Activated CD4-positive, alpha-beta T cell treated with anti-CD3 and anti-CD28 coated beads, Interleukin-10, Interleukin-2, amounts not matched to agents 100 ng/mL and 50 ng/mL, durations not matched to agents 16 hours and 8 hours (primary cell): ENCODE measurements at regions not wholly inside any gene's neighbourhood (a gene's known extent, or its start where the extent isn't known, plus 50 kb on each side); places are given as distances from the start of the nearest gene placed in this dataset.
A peak's percentile ranks its signal among the peaks of the same experiment; 100 is the strongest.
"Not testable (repeated sequence)": the region's sequence is repeated elsewhere in the genome, so short reads cannot be mapped to it uniquely, and the experiment has no call there.

Source experiments
- DNase-seq: peaks from one replicate; pipeline ENCODE4 v3.0.0-alpha.2; 2020

DNA sequence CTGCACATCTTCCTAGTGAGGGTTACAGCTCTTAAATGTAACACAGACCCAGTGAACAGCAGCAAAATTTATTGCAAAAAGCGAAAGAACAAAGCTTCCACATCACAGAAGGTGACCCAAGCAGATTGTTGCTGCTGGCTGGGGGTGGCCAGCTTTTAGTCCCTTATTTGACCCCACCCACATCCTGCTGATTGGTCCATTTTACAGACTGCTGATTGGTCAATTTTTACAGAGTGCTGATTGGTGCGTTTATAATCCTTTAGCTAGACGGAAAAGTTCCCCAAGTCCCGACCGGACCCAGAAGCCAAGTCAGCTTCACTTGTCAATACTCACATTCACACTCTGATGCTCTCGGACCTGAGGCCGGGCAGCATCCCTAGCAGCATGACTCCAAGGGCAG is 154.5 kb upstream of the ATP10A start:
- no peak for DNase-seq

DNA sequence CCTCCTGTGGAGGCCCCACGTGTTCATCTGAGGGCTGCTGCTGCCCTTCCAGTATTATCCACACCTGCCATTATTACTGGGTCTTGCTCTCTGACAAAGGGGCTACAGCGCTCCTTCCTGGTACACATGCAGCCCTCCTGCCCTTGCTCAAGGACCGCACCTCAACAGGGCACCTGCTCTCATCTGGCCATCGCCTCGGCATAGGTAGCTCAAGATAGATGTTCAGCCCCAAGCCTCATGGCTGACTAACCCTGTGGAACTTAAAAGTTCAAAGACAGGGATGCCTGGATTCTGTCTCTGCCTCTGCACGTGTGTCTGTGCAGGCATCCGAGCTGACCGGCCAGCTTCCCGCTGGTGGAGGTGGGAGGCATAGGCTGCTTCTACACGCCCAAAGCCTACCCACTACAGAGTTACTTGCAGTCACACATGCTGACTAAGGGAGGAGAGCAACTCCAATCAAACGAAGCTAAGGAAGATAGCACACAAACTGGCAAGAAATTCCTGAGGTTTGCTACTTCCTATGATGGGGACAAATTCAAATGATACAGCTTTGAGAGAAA is 152.5 kb upstream of the ATP10A start:
- no peak for DNase-seq

DNA sequence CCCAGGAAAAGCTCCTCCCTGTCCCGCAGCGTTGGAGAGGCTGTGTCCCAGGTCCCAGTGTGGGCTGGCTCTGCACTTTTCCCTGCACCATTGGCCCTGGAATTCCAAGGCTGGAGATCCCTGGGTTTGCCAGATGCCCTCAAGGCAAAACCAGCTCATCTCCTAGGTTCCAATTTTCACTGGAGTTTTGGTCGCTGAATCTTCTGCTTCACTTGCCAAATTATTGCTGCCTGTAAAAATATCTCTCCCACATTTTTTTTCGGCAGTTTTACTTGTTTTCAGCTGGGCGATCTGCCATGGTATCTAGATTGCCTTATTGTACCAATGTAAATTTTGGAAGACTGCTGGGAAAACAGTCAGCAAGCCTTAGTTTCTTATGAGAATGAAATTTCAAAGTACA is 150.9 kb upstream of the ATP10A start:
- no peak for DNase-seq

GRCh38 chr15:26011916-26012315 is 148.8 kb upstream of the ATP10A start:
- DNase-seq = no peak

GRCh38 chr15:26007151-26007550 is 144.0 kb upstream of the ATP10A start:
- DNase-seq = no peak

DNA sequence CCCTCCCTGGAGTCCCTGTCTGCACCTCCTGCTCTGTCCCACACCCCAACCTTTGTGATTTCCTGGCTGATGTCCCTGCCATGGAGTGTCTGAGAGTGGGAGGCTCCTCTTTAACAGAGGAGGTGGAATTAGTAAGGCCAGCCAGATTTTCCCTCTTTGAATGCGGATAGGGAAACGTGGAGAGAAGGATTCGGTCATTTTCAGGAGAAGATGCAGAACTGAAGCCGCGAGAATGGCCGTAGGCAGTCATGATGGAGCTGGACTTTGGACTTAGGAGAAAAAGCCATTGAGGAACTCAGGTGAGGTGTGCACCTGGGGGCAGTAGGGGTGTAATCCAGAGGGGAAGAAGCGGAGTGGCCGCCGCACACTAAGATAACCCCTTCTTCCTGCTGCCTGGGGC is 138.1 kb upstream of the ATP10A start:
- DNase-seq = no peak

- DNase-seq = no peak
These were observed 130.4 kb upstream of the ATP10A start for GRCh38 chr15:25993506-25993905.

GRCh38 chr15:25990220-25990619 is 127.1 kb upstream of the ATP10A start:
- DNase-seq = no peak

DNA sequence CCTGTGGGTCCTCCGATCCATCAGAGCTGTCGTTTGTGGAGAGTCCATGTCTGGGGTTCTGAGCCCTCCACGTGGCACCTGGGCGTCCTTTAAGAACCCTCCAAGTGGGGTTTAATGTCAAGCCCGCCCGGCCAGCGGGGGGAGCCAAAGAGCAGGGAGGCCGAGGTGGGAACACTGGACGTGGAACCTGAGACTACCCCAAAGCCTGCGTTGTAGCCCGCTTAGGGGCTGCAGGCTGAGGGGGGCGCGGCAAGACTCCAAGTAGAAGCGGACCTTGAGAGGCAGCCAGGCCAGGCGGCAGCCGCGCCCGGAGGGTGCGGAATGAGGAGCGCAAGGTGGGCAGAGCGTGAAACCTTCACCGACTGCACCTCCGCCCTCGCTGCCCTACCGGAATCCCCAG is 126.2 kb upstream of the ATP10A start:
- DNase-seq = peak; percentile 7

GRCh38 chr15:25988716-25989115 is 125.6 kb upstream of the ATP10A start:
- not testable (repeated sequence) for DNase-seq

DNA sequence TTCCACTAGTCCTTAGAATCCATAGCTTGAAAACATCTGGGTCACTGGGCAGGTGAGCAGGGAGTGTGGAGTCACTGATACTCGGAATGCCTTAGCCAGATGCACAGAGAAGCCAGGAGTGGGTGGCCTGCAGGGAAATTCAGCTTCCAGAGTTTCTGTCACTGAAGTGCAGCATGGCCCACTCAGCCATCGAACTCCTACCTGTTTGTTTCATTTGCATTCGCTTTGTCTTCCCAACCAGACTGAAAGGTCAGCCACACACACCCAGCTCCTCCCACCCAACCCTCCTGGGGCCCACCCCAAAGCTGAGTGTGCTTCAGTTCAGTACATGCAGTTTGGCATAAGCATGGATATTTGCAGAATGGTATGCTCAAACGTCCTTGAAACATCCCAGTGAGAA is 124.5 kb upstream of the ATP10A start:
- DNase-seq = no peak

GRCh38 chr15:25985165-25985564 is 122.0 kb upstream of the ATP10A start:
- DNase-seq = no peak

DNA sequence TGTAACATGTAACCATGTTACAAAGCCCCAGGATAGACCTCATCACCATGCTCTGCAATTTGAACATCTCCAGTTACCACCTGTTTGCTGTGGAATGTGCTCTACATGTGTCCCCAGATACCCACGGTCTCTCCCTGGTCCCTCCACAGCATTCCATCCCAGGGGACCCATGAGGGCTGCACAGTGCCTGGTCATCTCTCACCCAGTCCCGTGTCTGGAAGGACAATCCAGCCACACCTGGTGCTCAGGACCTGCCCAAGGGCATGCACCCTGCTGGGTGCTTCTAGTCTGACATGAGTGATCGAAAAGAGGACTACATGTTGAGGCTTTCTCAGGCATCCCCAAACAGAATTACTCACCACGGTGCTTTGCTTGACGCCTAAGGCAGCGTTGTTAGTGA is 119.6 kb upstream of the ATP10A start:
- no peak for DNase-seq

- no peak for DNase-seq
These were observed 118.0 kb upstream of the ATP10A start for GRCh38 chr15:25981114-25981513.

GRCh38 chr15:25972141-25972675 is 109.1 kb upstream of the ATP10A start:
- DNase-seq = no peak

- DNase-seq = no peak
These were observed 107.9 kb upstream of the ATP10A start for GRCh38 chr15:25971053-25971452.

DNA sequence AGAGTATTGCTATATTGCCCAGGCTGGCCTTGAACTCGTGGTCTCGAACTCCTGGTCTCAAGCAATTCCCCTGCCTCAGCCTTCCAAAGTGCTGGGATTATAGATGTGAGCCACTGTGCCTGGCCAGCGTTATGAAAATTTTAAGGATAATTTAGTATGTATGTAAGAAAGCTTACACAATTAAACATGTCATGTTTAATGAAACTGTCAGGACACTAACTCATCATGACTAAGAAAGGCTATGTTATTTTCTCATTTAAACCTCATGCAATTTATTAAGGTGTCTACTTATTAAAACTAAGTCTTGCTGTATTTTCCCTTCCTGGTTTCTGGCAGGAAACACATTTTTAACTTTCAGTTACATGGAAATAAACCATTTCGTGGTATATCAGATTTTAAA is 106.8 kb upstream of the ATP10A start:
- no peak for DNase-seq

DNA sequence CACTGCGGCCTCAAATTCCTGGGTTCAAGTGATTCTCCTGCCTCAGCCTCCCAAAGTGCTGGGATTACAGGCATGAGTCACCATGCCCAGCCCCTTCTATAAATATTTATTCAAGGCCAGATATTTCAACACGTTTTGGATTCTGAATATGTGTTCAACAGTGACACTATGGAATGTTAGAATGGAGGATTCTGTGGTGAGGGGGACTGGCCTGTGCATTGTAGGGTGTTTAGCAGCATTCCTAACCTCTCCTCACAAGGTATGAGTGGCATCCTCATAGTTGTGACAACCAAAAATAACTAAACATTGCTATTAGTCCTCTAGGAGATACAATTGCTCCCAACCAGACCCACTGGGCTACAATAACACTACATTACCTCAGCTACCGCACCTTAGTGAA is 104.0 kb upstream of the ATP10A start:
- no peak for DNase-seq

DNA sequence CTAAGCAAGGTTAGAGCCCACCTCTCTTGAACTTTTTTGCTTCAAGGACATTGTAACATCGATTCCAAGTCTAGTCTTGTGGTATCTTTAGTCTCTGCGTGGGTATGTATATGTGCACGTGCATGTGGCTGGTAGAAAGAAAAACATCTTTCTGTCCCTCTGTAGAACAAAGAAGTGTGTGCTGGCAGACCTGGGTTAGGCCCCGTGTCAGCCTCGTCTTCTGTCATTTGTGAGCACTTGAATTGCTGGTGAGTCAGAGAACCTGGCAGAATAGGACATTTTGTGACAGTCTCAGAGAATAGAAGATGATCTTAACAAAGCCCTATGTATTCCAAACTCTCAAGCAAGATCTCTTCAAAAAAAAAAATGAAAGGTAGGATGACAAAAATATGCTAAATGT is 102.2 kb upstream of the ATP10A start:
- no peak for DNase-seq

DNA sequence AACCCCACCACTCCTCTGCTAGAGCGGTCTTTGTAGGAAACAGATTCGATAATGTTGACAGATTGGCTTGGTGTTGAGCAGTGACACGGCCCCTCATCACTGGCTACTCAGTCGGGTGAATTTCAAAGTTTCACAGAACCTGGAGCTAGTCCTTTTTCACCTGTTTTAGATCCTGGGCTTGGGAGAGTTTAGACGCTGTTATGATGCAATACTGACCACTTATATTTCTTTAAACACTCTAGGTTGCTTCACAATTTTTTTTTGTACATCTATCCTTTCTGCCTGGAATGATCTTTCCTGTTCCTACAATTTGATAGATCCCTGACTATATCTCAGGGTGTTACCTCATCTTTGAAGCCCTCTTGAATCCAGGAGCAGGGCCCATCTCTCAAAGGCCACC is 97.1 kb upstream of the ATP10A start:
- no peak for DNase-seq

DNA sequence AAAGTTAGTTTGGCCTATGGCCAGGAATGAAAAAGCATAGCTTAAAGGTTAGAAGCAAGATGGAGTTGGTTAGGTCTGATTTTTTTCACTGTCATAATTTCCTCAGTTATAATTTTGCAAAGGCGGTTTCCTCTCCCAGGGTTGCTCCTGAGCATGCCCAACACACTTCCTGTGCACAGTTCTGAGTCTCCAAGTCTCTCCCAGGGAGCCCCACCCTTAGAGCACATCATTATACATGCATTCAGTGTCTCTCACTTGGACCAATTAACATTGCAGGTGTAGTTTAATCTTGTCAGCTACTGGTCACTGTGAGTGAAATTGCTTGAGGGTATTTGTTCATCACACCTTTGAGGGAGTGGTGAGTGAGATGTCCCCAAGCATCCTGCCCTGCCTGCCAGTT is 96.0 kb upstream of the ATP10A start:
- DNase-seq = no peak

- DNase-seq = no peak
These were observed 92.5 kb upstream of the ATP10A start for GRCh38 chr15:25955628-25956027.

DNA sequence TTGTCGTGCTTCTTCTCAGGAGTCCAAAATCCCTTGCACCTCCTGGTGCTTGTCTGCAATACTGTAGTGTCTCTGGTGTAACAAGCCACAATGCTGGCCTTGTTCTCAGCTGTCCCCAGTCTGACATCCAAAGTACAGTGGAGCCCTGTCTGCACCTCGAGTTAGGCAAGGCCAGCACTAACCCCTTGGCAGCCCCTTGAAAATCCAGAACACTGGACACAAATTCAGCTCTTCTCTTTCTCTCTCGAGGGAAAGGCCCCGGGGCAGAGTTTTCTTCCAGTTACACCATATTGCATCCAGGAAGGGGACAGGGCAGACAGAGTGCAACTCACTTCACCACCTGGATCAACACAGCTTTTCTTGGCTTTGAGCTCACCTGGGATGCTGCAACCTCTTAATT is 91.3 kb upstream of the ATP10A start:
- no peak for DNase-seq

GRCh38 chr15:25950014-25950413 is 86.9 kb upstream of the ATP10A start:
- no peak for DNase-seq
